ENCODE measurements at regions not wholly inside any gene's neighbourhood (a gene's known extent, or its start where the extent isn't known, plus 50 kb on each side); places are given as distances from the start of the nearest gene placed in this dataset.

- no peaks in the 10 kb centered on the region for H3K36me3 ChIP-seq
- in situ Hi-C loops (cut with MboI; ENCODE audit: low sequenced_read_pairs in 4 of 4) (no loop called here), intact Hi-C loops (cut with DNase I; ENCODE audit: low total_unique reads) (no loop called here)
- no peak overlapping the region for H3K27ac ChIP-seq
- no peak overlapping the region for H3K4me3 ChIP-seq
- no peaks in the 10 kb centered on the region for H3K27me3 ChIP-seq
- DNase-seq (no peak), ATAC-seq (no peak)
- H3K4me1 ChIP-seq: no peaks in the 10 kb centered on the region
- H3K9me3 ChIP-seq: no peaks in the 10 kb centered on the region
- TF ChIP-seq POLR2A (IDR thresholded peaks at IDR 0.05): no peak
- TF ChIP-seq CTCF (IDR thresholded peaks at IDR 0.05 in 4 of 5, conservative IDR thresholded peaks at IDR 0.05 in 1 of 5): no peak
Measured at GRCh38 chrX:15055146-15055930, 182.1 kb downstream of the MOSPD2 start.

DNA sequence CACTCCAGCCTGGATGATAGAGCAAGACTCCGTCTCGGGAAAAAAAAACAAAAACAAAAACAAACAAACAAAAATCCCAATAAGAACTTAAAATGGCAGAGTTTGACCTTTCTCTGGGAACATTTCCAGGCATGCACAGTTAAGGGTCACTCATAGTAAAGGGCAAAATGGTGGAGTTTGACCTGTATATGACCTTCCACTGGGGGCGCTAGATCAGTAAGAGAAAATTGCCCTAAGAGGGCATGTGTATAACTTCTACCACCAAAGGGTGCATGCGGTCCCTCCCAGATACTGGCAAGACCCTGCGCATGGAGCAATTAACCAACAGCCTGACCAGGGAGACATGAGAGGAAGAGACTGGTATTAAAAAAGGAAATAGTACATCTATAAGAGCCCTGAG lies 177.2 kb downstream of the MOSPD2 start:
- TF ChIP-seq POLR2A (IDR thresholded peaks at IDR 0.05) (no peak), CTCF (IDR thresholded peaks at IDR 0.05 in 4 of 5, conservative IDR thresholded peaks at IDR 0.05 in 1 of 5) (no peak)
- intact Hi-C loops (cut with DNase I; ENCODE audit: low total_unique reads) (no loop called here), in situ Hi-C loops (cut with MboI; ENCODE audit: low sequenced_read_pairs in 4 of 4) (no loop called here)
- no peak for DNase-seq
- Histone ChIP-seq H3K27me3 (no peaks in the 10 kb centered on the region), H3K27ac (no peak overlapping the region), H3K4me1 (no peaks in the 10 kb centered on the region), H3K36me3 (no peaks in the 10 kb centered on the region), H3K4me3 (no peak overlapping the region), H3K9me3 (no peaks in the 10 kb centered on the region)
- no peak for ATAC-seq

DNA sequence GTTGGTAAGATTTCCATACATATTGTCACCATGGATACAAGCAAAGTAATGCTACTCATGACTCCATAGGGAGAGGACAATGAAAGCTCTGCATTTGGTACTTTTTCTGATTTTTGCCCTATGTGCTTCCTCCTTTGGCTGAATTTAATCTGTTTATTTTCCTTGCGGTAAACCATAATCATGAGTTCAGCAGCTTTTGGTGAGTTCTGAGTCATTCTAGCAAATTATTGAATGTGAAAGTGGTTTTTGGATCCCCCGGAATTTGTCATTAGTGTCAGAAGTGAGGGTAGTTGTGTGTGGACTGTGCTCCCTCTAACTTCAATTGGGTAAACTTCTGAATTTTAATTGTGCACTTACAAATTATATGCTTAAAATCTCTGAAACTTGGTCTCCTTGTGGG lies 170.3 kb downstream of the MOSPD2 start:
- ATAC-seq (no peak), DNase-seq (no peak)
- Histone ChIP-seq H3K9me3 (no peaks in the 10 kb centered on the region), H3K4me1 (no peaks in the 10 kb centered on the region), H3K27me3 (no peaks in the 10 kb centered on the region), H3K27ac (no peak overlapping the region), H3K36me3 (no peaks in the 10 kb centered on the region), H3K4me3 (no peak overlapping the region)
- in situ Hi-C loops (cut with MboI; ENCODE audit: low sequenced_read_pairs in 4 of 4) (no loop called here), intact Hi-C loops (cut with DNase I; ENCODE audit: low total_unique reads) (no loop called here)
- TF ChIP-seq POLR2A (IDR thresholded peaks at IDR 0.05): no peak
- no peak for TF ChIP-seq CTCF (IDR thresholded peaks at IDR 0.05 in 4 of 5, conservative IDR thresholded peaks at IDR 0.05 in 1 of 5)

DNA sequence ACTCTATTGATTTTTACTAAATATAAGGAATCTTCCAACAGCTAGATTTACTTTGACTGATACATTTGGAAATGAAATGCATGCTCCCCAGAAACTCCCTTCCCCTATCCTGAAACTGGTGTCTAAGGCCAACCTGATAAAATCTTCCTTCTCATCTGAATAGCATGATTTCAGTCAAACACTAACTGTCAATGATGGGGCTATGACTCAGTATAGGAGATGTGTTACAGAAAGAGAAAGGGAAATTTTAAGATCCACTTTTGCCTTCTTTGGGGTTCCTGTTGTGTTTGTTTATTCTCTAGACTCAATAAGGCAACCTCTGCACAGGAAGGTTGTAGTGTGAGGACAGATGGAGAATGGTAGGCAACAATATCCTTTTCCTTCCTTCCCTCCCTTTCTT lies 160.7 kb downstream of the MOSPD2 start:
- Histone ChIP-seq H3K4me3 (no peak overlapping the region), H3K27ac (no peak overlapping the region), H3K9me3 (no peaks in the 10 kb centered on the region), H3K27me3 (no peaks in the 10 kb centered on the region), H3K36me3 (no peaks in the 10 kb centered on the region), H3K4me1 (no peaks in the 10 kb centered on the region)
- ATAC-seq (no peak), DNase-seq (no peak)
- TF ChIP-seq CTCF (IDR thresholded peaks at IDR 0.05 in 4 of 5, conservative IDR thresholded peaks at IDR 0.05 in 1 of 5) (no peak), POLR2A (IDR thresholded peaks at IDR 0.05) (no peak)
- intact Hi-C loops (cut with DNase I; ENCODE audit: low total_unique reads): no loop called here
- in situ Hi-C loops (cut with MboI; ENCODE audit: low sequenced_read_pairs in 4 of 4): no loop called here

DNA sequence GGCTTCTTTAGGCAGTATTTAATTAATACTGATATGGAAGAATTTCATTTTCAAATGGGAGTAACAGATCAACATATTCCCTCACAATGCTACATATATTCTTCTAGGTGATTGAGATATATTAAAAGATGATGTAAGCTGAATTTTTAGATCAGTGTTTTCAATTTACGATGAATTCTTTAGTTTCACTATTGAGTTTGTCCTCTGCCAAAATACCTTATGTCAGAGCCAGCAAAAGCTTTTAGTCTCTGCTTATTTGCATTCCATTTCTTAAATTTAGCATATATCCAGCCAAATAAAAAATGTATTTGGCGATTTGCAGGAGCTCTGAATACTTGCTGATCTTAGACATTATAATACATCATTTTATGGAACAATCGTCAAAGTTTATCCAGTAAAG lies 144.3 kb downstream of the MOSPD2 start:
- Histone ChIP-seq H3K27me3 (no peaks in the 10 kb centered on the region), H3K27ac (no peak overlapping the region), H3K9me3 (no peaks in the 10 kb centered on the region), H3K4me1 (no peaks in the 10 kb centered on the region), H3K36me3 (no peaks in the 10 kb centered on the region), H3K4me3 (no peak overlapping the region)
- DNase-seq (no peak), ATAC-seq (no peak)
- intact Hi-C loops (cut with DNase I; ENCODE audit: low total_unique reads) (no loop called here), in situ Hi-C loops (cut with MboI; ENCODE audit: low sequenced_read_pairs in 4 of 4) (no loop called here)
- TF ChIP-seq POLR2A (IDR thresholded peaks at IDR 0.05): no peak
- no peak for TF ChIP-seq CTCF (IDR thresholded peaks at IDR 0.05 in 4 of 5, conservative IDR thresholded peaks at IDR 0.05 in 1 of 5)
